Myocyte (in vitro differentiated cells): ENCODE measurements at regions not wholly inside any gene's neighbourhood (a gene's known extent, or its start where the extent isn't known, plus 50 kb on each side); places are given as distances from the start of the nearest gene placed in this dataset.

Experiments
- DNase-seq: peaks from one replicate; pipeline ENCODE4 v3.0.0-alpha.2; 2012; ENCODE audit warnings: low read depth

- peak; percentile 90 for DNase-seq
These were observed 298.4 kb upstream of the ZNF521 start for GRCh38 chr18:25650201-25650941.

DNA sequence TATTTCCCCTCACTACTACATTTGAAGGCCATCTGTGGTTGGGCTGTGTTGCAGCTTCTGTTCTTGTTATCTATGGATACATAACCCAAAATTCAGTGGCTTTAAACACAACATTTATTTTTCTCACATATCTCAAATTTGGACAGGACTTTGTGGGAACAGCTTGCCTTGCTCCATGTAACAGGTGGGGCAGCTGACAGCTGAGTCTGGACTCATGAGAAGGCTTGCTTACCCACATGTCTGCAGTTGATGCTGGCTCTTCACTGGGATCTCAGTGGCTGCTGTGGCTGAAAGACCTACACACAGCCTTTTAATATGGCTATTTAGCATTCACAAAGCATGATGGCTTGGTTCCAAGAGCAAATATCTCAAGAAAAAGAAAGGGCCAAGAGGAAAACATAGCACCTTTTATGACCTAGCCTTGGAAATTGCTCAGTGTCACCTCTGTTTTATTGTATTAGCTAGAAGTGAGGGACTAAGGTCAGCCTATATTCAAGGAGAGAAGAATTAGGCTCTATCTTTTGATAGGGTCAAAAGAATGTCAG lies 296.8 kb upstream of the ZNF521 start:
- DNase-seq = peak; percentile 89

- peak; percentile 7 for DNase-seq
These were observed 295.4 kb upstream of the ZNF521 start for GRCh38 chr18:25647404-25647803.

- DNase-seq = peak; percentile 59
These were observed 295.0 kb upstream of the ZNF521 start for GRCh38 chr18:25646971-25647370.

GRCh38 chr18:25639596-25639995 lies 287.6 kb upstream of the ZNF521 start:
- DNase-seq = no peak

GRCh38 chr18:25633563-25633962 lies 281.6 kb upstream of the ZNF521 start:
- no peak for DNase-seq

DNA sequence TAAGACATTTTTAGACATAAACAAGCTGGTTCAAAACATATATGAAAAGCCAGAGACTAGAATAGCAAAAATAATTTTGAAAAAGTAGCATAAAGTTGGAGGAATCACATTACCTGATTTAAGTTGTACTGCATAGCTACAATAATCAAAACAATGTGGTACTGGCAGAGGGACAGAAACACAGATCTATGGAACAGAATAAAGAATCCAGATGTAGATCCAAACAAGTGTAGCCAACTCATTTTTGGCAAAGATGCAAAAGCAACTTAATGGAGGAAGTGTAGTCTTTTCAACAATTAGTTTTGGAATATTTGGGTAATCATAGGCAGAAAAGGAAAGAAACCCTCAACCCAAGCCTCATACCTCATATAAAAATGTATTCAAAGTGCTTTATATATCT lies 278.7 kb upstream of the ZNF521 start:
- DNase-seq = no peak

DNA sequence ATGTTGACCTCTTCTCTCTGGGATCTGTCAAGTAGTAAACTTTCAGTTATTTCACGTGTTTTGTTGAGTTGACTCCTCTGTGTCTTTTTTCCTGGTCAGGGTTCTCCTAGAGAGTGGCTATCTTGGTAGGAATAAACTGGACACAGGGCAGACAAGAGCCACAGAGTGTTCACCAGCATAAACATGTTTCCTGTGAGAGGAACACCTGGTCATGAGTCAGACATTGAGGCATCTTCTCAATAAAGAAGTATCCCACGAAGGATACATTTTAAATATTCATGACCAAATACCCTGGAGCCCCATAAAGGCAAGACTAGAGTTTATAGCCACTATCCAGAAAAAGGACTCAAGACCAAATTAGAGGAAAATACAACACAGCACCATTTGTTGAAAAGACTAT lies 269.7 kb upstream of the ZNF521 start:
- no peak for DNase-seq

GRCh38 chr18:25621144-25621543 lies 269.2 kb upstream of the ZNF521 start:
- no peak for DNase-seq

DNA sequence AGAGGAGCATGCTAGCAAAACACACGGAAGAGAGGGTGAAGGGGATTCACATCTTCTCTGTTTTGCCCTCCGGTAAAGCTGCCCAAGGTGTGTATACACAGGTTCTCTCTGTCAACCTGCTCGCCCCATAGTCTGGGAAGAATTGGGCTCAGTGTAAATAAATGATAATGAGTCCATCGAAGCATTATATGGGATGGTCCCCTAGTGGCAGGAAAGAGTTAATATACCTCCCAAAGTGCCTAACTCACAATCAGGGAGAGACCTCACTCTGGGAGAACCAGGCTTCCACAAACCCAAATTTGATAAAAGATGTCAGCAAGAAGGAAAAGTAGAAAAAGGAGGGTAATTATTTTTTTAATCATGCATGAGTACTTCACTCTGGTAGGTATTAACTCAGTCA lies 262.2 kb upstream of the ZNF521 start:
- no peak for DNase-seq

DNA sequence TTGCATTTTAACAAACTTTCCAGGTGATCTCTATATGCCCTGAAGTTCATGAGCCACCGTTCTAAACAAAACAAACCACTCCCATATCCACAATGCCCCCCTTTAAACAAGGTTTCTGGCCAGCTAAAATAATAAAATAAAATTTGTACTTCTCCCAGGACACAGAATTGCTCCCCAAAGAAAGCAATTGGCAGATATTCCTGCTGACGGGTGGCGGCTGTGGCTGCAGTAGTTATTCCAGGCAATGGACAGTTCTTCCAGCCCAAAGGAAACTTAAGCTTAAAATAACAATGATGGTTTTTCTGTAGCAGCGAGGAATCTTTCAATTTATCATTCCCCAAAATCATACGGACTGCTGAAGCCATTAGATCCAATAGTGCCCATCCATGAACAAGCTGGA lies 260.5 kb upstream of the ZNF521 start:
- DNase-seq = no peak

- no peak for DNase-seq
These were observed 256.1 kb upstream of the ZNF521 start for GRCh38 chr18:25608091-25608490.

DNA sequence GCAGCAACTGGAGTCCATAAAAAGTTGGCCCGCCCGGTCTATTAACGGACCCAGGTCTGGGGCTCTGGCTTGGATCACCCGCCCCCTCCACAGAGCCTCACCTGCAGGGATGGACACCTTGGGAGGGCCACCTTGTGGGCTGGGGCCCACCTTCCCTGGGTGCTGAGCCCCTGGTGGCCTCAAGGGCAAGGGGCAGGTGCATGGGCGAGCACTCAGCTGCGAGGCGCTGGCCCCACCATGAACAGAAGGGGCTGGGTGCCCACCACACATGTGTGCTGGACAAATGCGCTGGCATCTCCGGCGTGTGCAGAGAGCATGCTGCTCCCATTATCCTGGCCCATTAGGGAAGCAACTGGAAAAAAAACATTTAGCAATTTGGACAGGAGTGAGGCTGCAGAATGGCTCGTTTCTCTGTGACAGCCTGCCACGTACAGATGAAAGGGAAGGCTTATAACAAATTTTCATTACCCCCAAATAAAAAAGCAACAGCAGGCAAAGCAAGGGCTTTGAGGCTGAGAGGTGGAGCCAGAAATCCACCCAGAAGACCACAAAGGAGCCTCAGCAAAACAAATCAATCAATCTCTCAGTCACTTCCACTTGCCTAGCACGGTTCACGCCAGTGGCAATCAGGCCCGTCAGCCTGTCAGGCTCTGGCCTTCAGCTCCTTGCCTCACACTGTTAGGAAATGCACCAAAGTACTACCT lies 253.1 kb upstream of the ZNF521 start:
- DNase-seq = no peak

DNA sequence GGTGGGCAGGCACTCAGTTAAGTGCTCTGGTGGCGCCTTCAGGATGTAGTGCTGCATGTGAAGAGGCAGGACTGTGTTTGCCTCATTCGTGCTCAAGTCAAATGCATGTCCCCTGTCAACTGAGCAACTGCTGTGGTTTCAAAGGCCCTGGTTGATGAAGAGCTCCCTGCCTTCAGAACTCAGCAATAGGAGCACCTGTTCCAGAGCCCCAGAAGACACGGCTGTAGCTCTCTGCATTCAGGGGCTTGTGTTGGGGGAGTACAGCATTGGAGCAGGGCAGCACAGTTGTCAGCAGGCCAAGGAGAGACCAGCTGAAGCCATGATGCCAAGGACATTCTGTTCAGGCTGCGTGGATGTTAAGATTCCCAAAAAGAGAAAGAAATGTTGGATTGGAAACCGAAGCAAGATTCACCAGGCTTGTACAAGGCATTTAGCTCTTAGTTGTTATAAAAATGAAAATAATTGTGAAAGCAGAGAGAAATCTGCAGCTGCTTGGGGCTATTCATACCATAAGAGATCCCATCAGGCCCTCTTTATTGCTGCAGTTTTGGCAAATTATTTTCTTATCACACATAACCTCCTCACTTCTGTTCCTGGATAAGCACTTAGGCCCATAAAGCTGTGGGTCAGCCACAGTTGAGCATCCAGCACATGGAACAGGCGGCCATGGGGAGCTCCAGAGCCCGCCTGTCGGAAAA lies 252.4 kb upstream of the ZNF521 start:
- peak; percentile 79 for DNase-seq

DNA sequence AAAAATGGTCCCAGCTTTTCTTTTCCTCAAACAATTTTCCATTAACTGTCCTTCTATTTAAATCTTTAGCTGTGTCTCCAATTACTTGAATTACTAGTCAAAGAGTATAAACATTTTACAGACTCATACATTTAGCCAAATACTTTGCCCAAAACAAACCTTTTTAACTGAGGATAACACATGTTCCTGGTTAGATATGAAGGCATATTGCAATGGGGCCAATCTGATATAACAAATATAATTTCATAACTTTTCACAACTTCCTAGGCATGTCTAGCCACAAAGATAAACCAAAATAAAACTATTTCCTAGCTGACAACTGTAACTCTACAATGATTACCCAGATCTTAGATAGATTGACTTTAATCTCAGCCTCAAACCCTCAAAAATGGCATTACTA lies 247.5 kb upstream of the ZNF521 start:
- DNase-seq = no peak

DNA sequence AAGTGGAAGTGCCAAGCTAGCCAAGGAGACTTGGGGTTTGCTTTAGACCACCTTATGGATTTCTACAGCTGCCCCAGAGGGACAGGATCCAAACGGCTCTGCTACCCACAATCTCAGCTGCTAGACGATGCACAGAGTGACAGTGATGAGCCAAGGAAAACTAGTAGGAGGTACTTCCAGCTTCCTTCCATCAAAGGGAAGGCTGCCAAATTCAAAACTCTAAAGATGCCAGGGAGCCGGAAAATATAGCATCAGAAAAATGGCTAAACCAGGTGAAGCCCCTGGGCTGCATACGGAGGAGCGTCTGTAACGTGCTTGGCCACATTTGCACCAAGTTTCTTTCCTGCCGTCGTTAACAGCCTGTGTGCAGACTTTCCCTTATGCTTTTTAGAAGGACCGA lies 245.5 kb upstream of the ZNF521 start:
- no peak for DNase-seq

- no peak for DNase-seq
These were observed 243.5 kb upstream of the ZNF521 start for GRCh38 chr18:25595274-25596060.

DNA sequence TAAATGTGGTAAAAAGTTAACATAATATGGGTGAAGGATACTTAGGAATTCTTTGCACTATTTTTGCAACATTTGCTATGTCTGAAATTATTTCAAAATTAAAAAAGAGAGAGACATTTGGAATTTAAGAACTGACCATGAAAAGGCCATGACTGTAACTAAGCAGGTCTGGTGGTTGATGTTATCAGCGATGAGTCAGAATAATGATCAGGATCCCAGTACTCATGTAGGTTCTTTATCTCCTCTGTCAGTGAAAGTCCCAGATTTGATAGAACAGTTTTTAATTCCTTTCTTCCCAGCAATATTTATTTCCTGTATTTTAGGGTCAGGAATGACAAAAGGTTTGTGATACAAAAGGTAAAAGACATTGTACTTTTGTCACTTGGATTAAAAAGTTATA lies 242.4 kb upstream of the ZNF521 start:
- no peak for DNase-seq

DNA sequence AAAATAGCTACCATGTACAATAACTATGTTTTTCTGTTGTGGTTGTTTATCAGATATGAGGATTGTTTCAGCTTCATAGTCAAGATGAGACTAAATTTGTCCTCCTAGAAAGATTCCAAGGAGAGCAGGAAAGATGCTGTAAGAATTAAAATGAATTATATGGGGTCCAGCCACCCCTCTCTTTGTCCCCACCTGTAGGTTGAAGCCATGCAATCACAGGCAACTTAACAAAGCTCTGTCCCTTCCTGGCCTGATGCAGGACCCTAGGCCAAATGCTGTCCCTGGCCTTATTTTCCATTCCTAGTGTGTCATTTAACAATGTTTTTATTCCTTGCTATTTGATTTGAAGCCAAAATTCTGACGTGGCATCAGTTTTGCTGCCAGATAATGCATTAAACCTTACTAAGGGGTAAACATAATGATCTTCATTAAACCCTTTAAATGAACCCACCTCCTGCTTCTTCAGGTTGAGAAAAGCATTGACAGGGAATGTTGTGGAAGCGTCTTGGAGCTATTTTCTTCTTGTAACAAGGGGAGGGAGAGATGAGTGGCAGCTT lies 240.9 kb upstream of the ZNF521 start:
- no peak for DNase-seq

DNA sequence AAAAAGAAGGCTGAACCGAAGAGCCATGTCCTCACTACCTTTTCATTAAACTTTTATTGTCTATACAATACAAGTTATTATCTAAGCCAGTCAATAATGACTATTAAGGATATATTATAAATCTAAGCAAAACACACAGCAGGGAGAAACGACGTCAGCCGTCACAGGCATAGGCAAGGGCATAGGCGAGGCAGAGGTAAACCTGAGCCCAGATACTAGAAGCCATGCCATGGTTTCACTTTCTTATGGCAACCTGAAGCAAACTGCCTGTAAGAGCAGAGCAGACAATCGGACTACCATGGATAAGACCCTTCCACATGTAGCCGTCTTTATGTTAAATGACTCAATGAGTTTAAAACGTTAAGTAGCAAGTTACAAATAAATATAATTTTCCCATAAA lies 238.5 kb upstream of the ZNF521 start:
- no peak for DNase-seq

DNA sequence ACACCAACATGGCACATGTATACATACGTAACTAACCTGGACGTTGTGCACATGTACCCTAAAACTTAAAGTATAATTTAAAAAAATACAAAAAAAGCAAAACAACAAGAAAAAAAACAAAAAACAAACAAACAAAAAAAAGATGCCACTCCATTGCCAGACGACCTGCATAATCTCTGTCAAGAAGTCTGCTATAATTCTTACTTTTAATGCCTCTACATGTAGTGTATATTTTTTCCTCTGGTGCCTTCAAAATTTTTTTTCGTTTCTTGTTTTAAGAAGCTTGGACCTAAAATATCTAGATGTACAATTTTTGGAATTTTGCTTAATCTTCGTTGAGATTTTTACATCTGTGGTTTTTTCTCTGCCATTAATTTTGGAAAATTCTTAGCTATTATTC lies 235.6 kb upstream of the ZNF521 start:
- DNase-seq = no peak
